ENCODE measurements at regions not wholly inside any gene's neighbourhood (a gene's known extent, or its start where the extent isn't known, plus 50 kb on each side); places are given as distances from the start of the nearest gene placed in this dataset.

GRCh38 chr5:173466227-173466626 lies 138.0 kb upstream of the STC2 start:
- no peaks in the 10 kb centered on the region for H4K20me1 ChIP-seq (replicated peaks; ENCODE audit: control insufficient read depth, extremely low read depth, insufficient read depth, low read length)
- no peak overlapping the region for H2AFZ ChIP-seq (ENCODE audit: low read depth, low read length)
- H3K9ac ChIP-seq (replicated peaks; ENCODE audit: extremely low read depth, insufficient read depth, low read length) = no peak overlapping the region
- intact Hi-C loops (cut with micrococcal nuclease) = no loop called here
- BruUV-seq (replicated peaks) = no TSS peak
- H3K27me3 ChIP-seq (ENCODE audit: control insufficient read depth in 2 of 2, insufficient read depth in 2 of 2, low read length in 2 of 2) = no peaks in the 10 kb centered on the region
- no peak for DNase-seq (ENCODE audit: low read depth, low spot score)
- no peaks in the 10 kb centered on the region for H3K9me1 ChIP-seq (replicated peaks; ENCODE audit: control insufficient read depth, extremely low read depth, insufficient read depth, low read length)
- no peak overlapping the region for H3K27ac ChIP-seq (ENCODE audit: insufficient read depth, low read depth, low read length)
- no peaks in the 10 kb centered on the region for H3K9me3 ChIP-seq (replicated peaks; ENCODE audit: control insufficient read depth, insufficient read depth, low read length)
- H3K4me3 ChIP-seq (replicated peaks in 1 of 3; ENCODE audit: insufficient read depth in 1 of 3, low read depth in 1 of 3, low read length in 3 of 3) = no peak overlapping the region
- dilution Hi-C loops (cut with MboI; ENCODE audit: extremely low pct_ligation_motif_present, low sequenced_read_pairs) = no loop called here
- no peaks in the 10 kb centered on the region for H3K79me2 ChIP-seq (ENCODE audit: control insufficient read depth, insufficient read depth, low read length)
- no peaks in the 10 kb centered on the region for H3K36me3 ChIP-seq (ENCODE audit: control insufficient read depth in 2 of 2, extremely low read depth in 1 of 2, insufficient read depth in 2 of 2, low read length in 2 of 2)
- no peak overlapping the region for H3K4me2 ChIP-seq (ENCODE audit: insufficient read depth, low read length)
- no peaks in the 10 kb centered on the region for H3K4me1 ChIP-seq (ENCODE audit: control insufficient read depth, extremely low read depth, insufficient read depth, low read length)
- POLR2A ChIA-PET = no interaction called here
- no peak for FAIRE-seq
- CTCF ChIA-PET = no interaction called here
- no peak for TF ChIP-seq MYC (IDR thresholded peaks at IDR 0.05; ENCODE audit: low read depth, low read length)
- no peak for TF ChIP-seq MAX (IDR thresholded peaks at IDR 0.05; ENCODE audit: insufficient read depth, insufficient read length)
- no peak for TF ChIP-seq POLR2A (IDR thresholded peaks at IDR 0.05; ENCODE audit: low read depth, low read length)
- no peak for TF ChIP-seq CTCF (IDR thresholded peaks at IDR 0.05; ENCODE audit: extremely low read depth in 1 of 2, insufficient read depth in 1 of 2, low read depth in 1 of 2, low read length in 2 of 2)
- no peak for TF ChIP-seq GATA2 (IDR thresholded peaks at IDR 0.05; ENCODE audit: insufficient read depth, insufficient read length, low read depth, low read length)
- TF ChIP-seq FOS (IDR thresholded peaks at IDR 0.05; ENCODE audit: borderline replicate concordance, insufficient read depth, low read length) = no peak
- no peak for TF ChIP-seq JUN (IDR thresholded peaks at IDR 0.05; ENCODE audit: borderline replicate concordance, insufficient read depth, insufficient read length, low read depth)
- no peak for TF ChIP-seq EZH2 (IDR thresholded peaks at IDR 0.05; ENCODE audit: borderline replicate concordance, low read depth, low read length, severe bottlenecking)
- no peak for TF ChIP-seq POLR2AphosphoS5 (IDR thresholded peaks at IDR 0.05; ENCODE audit: insufficient read depth, low read depth, low read length)
